ENCODE measurements at regions not wholly inside any gene's neighbourhood (a gene's known extent, or its start where the extent isn't known, plus 50 kb on each side); places are given as distances from the start of the nearest gene placed in this dataset.

- no peaks in the 10 kb centered on the region for H3K4me1 ChIP-seq
- H3K9me3 ChIP-seq: no peaks in the 10 kb centered on the region
- TF ChIP-seq CTCF (IDR thresholded peaks at IDR 0.05): no peak
- intact Hi-C loops (cut with DNase I): no loop called here
- H3K27ac ChIP-seq: no peak overlapping the region
- H3K27me3 ChIP-seq: no peaks in the 10 kb centered on the region
- no peaks in the 10 kb centered on the region for H3K36me3 ChIP-seq
- no peak for DNase-seq (ENCODE audit: low spot score in 2 of 2)
- H3K4me3 ChIP-seq: no peak overlapping the region
Measured at GRCh38 chr2:234814374-234814773, 137.4 kb upstream of the SH3BP4 start.

- no peak overlapping the region for H3K4me3 ChIP-seq
- no peak for DNase-seq (ENCODE audit: low spot score in 2 of 2)
- no peak for TF ChIP-seq CTCF (IDR thresholded peaks at IDR 0.05)
- no peaks in the 10 kb centered on the region for H3K27me3 ChIP-seq
- H3K27ac ChIP-seq: no peak overlapping the region
- H3K4me1 ChIP-seq: no peaks in the 10 kb centered on the region
- intact Hi-C loops (cut with DNase I): no loop called here
- no peaks in the 10 kb centered on the region for H3K36me3 ChIP-seq
- no peaks in the 10 kb centered on the region for H3K9me3 ChIP-seq
Measured at GRCh38 chr2:234812851-234813250, 139.0 kb upstream of the SH3BP4 start.

- Histone ChIP-seq H3K4me1 (no peaks in the 10 kb centered on the region), H3K27me3 (no peaks in the 10 kb centered on the region), H3K36me3 (no peaks in the 10 kb centered on the region), H3K4me3 (no peak overlapping the region), H3K9me3 (no peaks in the 10 kb centered on the region), H3K27ac (no peak overlapping the region)
- DNase-seq (ENCODE audit: low spot score in 2 of 2): no peak
- intact Hi-C loops (cut with DNase I): no loop called here
- no peak for TF ChIP-seq CTCF (IDR thresholded peaks at IDR 0.05)
Measured at GRCh38 chr2:234808907-234809306, 142.9 kb upstream of the SH3BP4 start.

- Histone ChIP-seq H3K9me3 (no peaks in the 10 kb centered on the region), H3K27ac (no peak overlapping the region), H3K27me3 (no peaks in the 10 kb centered on the region), H3K36me3 (no peaks in the 10 kb centered on the region), H3K4me1 (no peaks in the 10 kb centered on the region), H3K4me3 (no peak overlapping the region)
- no peak for DNase-seq (ENCODE audit: low spot score in 2 of 2)
- TF ChIP-seq CTCF (IDR thresholded peaks at IDR 0.05): no peak
- intact Hi-C loops (cut with DNase I): no loop called here
Measured at GRCh38 chr2:234806818-234807217, 145.0 kb upstream of the SH3BP4 start.

- TF ChIP-seq CTCF (IDR thresholded peaks at IDR 0.05): no peak
- Histone ChIP-seq H3K36me3 (no peaks in the 10 kb centered on the region), H3K9me3 (no peaks in the 10 kb centered on the region), H3K27me3 (no peaks in the 10 kb centered on the region), H3K4me3 (no peak overlapping the region), H3K4me1 (no peaks in the 10 kb centered on the region), H3K27ac (no peak overlapping the region)
- no peak for DNase-seq (ENCODE audit: low spot score in 2 of 2)
- intact Hi-C loops (cut with DNase I): no loop called here
Measured at GRCh38 chr2:234805836-234806235, 146.0 kb upstream of the SH3BP4 start.

- H3K27me3 ChIP-seq: no peaks in the 10 kb centered on the region
- no peaks in the 10 kb centered on the region for H3K4me1 ChIP-seq
- H3K9me3 ChIP-seq: no peaks in the 10 kb centered on the region
- no peak overlapping the region for H3K27ac ChIP-seq
- DNase-seq (ENCODE audit: low spot score in 2 of 2): no peak
- no peak for TF ChIP-seq CTCF (IDR thresholded peaks at IDR 0.05)
- no peaks in the 10 kb centered on the region for H3K36me3 ChIP-seq
- H3K4me3 ChIP-seq: no peak overlapping the region
- intact Hi-C loops (cut with DNase I): no loop called here
Measured at GRCh38 chr2:234804704-234805103, 147.1 kb upstream of the SH3BP4 start.
